ENCODE measurements at regions not wholly inside any gene's neighbourhood (a gene's known extent, or its start where the extent isn't known, plus 50 kb on each side); places are given as distances from the start of the nearest gene placed in this dataset.

- Histone ChIP-seq H3K4me3 (no peak overlapping the region), H3K4me1 (no peaks in the 10 kb centered on the region), H3K9me3 (no peaks in the 10 kb centered on the region), H3K4me2 (no peak overlapping the region), H3K27ac (no peak overlapping the region)
- no peak for FAIRE-seq
- ChIA-PET CTCF (no interaction called here), POLR2A (interaction anchor here (0.7 kb wide), 1 partner anchor 360 kb away, joined by 3 read pairs; no protein-coding TSS in a partner anchor)
- TF ChIP-seq SMC3 (IDR thresholded peaks at IDR 0.05): no peak
- no peak for TF ChIP-seq HOXA7 (CRISPR knock-in tag; IDR thresholded peaks at IDR 0.05)
- TF ChIP-seq CBX2 (IDR thresholded peaks at IDR 0.05; ENCODE audit: borderline replicate concordance, low read depth): no peak
- no peak for TF ChIP-seq FOSB (CRISPR knock-in tag; IDR thresholded peaks at IDR 0.05)
- no peak for TF ChIP-seq CBX8 (IDR thresholded peaks at IDR 0.05)
- TF ChIP-seq KDM5A (IDR thresholded peaks at IDR 0.05): no peak
- TF ChIP-seq HES2 (IDR thresholded peaks at IDR 0.05): no peak
- ATAC-seq: no peak
- 25% methylated on average over 4 of the region's 4 CpGs for WGBS (ENCODE audit: missing lambda C conversion rate)
- no peak for DNase-seq (ENCODE audit: low read depth in 1 of 2, low spot score in 1 of 2)
These were observed 576.9 kb downstream of the OTOL1 start for GRCh38 chr3:162073422-162073975.

GRCh38 chr3:162077108-162077507 is 580.5 kb downstream of the OTOL1 start:
- ATAC-seq: no peak
- Histone ChIP-seq H3K4me3 (no peak overlapping the region), H3K4me1 (no peaks in the 10 kb centered on the region), H3K4me2 (no peak overlapping the region), H3K9me3 (no peaks in the 10 kb centered on the region), H3K27ac (no peak overlapping the region)
- no peak for FAIRE-seq
- TF ChIP-seq RNF2 (IDR thresholded peaks at IDR 0.05; ENCODE audit: borderline replicate concordance, low read depth) (no peak), E2F6 (IDR thresholded peaks at IDR 0.05; ENCODE audit: borderline replicate concordance, low read depth) (no peak), RCOR1 (IDR thresholded peaks at IDR 0.05; ENCODE audit: low read depth, low read length) (no peak), FOSL2 (IDR thresholded peaks at IDR 0.05) (no peak), FOSL2 (CRISPR knock-in tag; IDR thresholded peaks at IDR 0.05) (no peak), SMC3 (IDR thresholded peaks at IDR 0.05) (no peak), CTCF (IDR thresholded peaks at IDR 0.05) (no peak)
- ChIA-PET CTCF (no interaction called here), POLR2A (no interaction called here)
- DNase-seq (ENCODE audit: low read depth in 1 of 2, low spot score in 1 of 2): no peak
- WGBS (ENCODE audit: missing lambda C conversion rate): 53% methylated on average over 3 of the region's 3 CpGs

GRCh38 chr3:162082516-162082915 is 585.9 kb downstream of the OTOL1 start:
- Histone ChIP-seq H3K4me3 (no peak overlapping the region), H3K4me1 (0 out of 3 replicates have a peak, but pooled peaks cover 3% of the 10 kb centered on the region), H3K4me2 (0 out of 3 replicates have a peak overlapping the region, but pooled peaks have one; percentile 11), H3K9me3 (no peaks in the 10 kb centered on the region), H3K27ac (no peak overlapping the region)
- FAIRE-seq (no peak), ATAC-seq (no peak), DNase-seq (ENCODE audit: low read depth in 1 of 2, low spot score in 1 of 2) (no peak)
- POLR2A ChIA-PET: no interaction called here
- TF ChIP-seq ELK1 (IDR thresholded peaks at IDR 0.05; ENCODE audit: low read depth, low read length) (no peak), ATOH8 (CRISPR knock-in tag; IDR thresholded peaks at IDR 0.05; ENCODE audit: low read depth) (no peak), JUN (IDR thresholded peaks at IDR 0.05) (no peak), MAX (IDR thresholded peaks at IDR 0.05) (no peak)
- 59% methylated on average over 5 of the region's 5 CpGs for WGBS (ENCODE audit: missing lambda C conversion rate)
- CTCF ChIA-PET: no interaction called here

Data from A549 (cell line).